HG02588 (cell line): ENCODE measurements at regions not wholly inside any gene's neighbourhood (a gene's known extent, or its start where the extent isn't known, plus 50 kb on each side); places are given as distances from the start of the nearest gene placed in this dataset.
"Not testable (repeated sequence)": the region's sequence is repeated elsewhere in the genome, so short reads cannot be mapped to it uniquely, and the experiment has no call there.

ENCODE experiments used
- ATAC-seq: cut with Tn5 transposase; IDR thresholded peaks from one replicate; pipeline ENCODE4 v1.9.1; 2021; ENCODE audit warnings: mild to moderate bottlenecking, moderate library complexity; ENCODE audit not compliant: unreplicated experiment

- no peak for ATAC-seq
Measured at GRCh38 chr4:81690871-81691270, 219.2 kb upstream of the RASGEF1B start.

GRCh38 chr4:81688085-81688484 is 216.4 kb upstream of the RASGEF1B start:
- ATAC-seq = no peak

- no peak for ATAC-seq
Measured at GRCh38 chr4:81687471-81687870, 215.8 kb upstream of the RASGEF1B start.

- no peak for ATAC-seq
Measured at GRCh38 chr4:81685104-81685503, 213.4 kb upstream of the RASGEF1B start.

- ATAC-seq = no peak
Measured at GRCh38 chr4:81684352-81684751, 212.6 kb upstream of the RASGEF1B start.

- no peak for ATAC-seq
Measured at GRCh38 chr4:81682492-81682891, 210.8 kb upstream of the RASGEF1B start.

- ATAC-seq = no peak
Measured at GRCh38 chr4:81679315-81679714, 207.6 kb upstream of the RASGEF1B start.

GRCh38 chr4:81678801-81679200 is 207.1 kb upstream of the RASGEF1B start:
- ATAC-seq = no peak

GRCh38 chr4:81676537-81676936 is 204.8 kb upstream of the RASGEF1B start:
- no peak for ATAC-seq

GRCh38 chr4:81675791-81676393 is 204.2 kb upstream of the RASGEF1B start:
- no peak for ATAC-seq

- no peak for ATAC-seq
Measured at GRCh38 chr4:81673961-81674360, 202.3 kb upstream of the RASGEF1B start.

GRCh38 chr4:81668328-81668727 is 196.6 kb upstream of the RASGEF1B start:
- not testable (repeated sequence) for ATAC-seq

GRCh38 chr4:81667539-81667938 is 195.8 kb upstream of the RASGEF1B start:
- no peak for ATAC-seq

- ATAC-seq = no peak
Measured at GRCh38 chr4:81666491-81666890, 194.8 kb upstream of the RASGEF1B start.

- ATAC-seq = no peak
Measured at GRCh38 chr4:81665649-81666048, 193.9 kb upstream of the RASGEF1B start.

GRCh38 chr4:81665045-81665444 is 193.3 kb upstream of the RASGEF1B start:
- ATAC-seq = no peak

GRCh38 chr4:81664079-81664478 is 192.4 kb upstream of the RASGEF1B start:
- ATAC-seq = no peak

GRCh38 chr4:81663368-81663767 is 191.7 kb upstream of the RASGEF1B start:
- ATAC-seq = no peak

- ATAC-seq = no peak
Measured at GRCh38 chr4:81659051-81659450, 187.3 kb upstream of the RASGEF1B start.

GRCh38 chr4:81652069-81652478 is 180.4 kb upstream of the RASGEF1B start:
- no peak for ATAC-seq

- no peak for ATAC-seq
Measured at GRCh38 chr4:81651243-81651899, 179.7 kb upstream of the RASGEF1B start.

GRCh38 chr4:81650606-81651242 is 179.0 kb upstream of the RASGEF1B start:
- ATAC-seq = no peak
